Keratinocyte (primary cell): ENCODE measurements at regions not wholly inside any gene's neighbourhood (a gene's known extent, or its start where the extent isn't known, plus 50 kb on each side); places are given as distances from the start of the nearest gene placed in this dataset.

ENCODE experiments used
- DNase-seq: peaks from one replicate; pipeline ENCODE4 v3.0.0-alpha.2; 2011; ENCODE audit warnings: low read depth, missing footprints, low spot score
- FAIRE-seq: peaks from 2 replicates; lab custom pipeline; 2011; peaks lifted over from hg19 to GRCh38; lab: Jason Lieb, UNC
- H2AFZ ChIP-seq: 2 replicates; pipeline ENCODE4 v1.6.0; 2012; ENCODE audit warnings: low read length, control low read depth, inconsistent platforms; ENCODE audit not compliant: control insufficient read depth
- H3K27ac ChIP-seq: 2 replicates; pipeline ENCODE4 v1.5.1; 2011; ENCODE audit warnings: low read length; ENCODE audit not compliant: control insufficient read depth, insufficient read depth
- H3K27me3 ChIP-seq: 3 replicates; pipeline ENCODE4 v1.6.0; 2011; ENCODE audit warnings: low read length; ENCODE audit not compliant: control insufficient read depth, insufficient read depth; ENCODE audit errors: extremely low read depth
- H3K36me3 ChIP-seq, 2 experiments: 2 replicates in 1 of 2; 3 replicates in 1 of 2; pipeline ENCODE4 v1.5.1; 2011; ENCODE audit warnings: low read length in 2 of 2, mild to moderate bottlenecking in 1 of 2; ENCODE audit not compliant: control insufficient read depth in 2 of 2, insufficient read depth in 2 of 2; ENCODE audit errors: extremely low read depth in 1 of 2
- H3K4me1 ChIP-seq: 3 replicates; pipeline ENCODE4 v1.5.1; 2011; ENCODE audit warnings: low read length; ENCODE audit not compliant: control insufficient read depth, insufficient read depth; ENCODE audit errors: extremely low read depth
- H3K4me2 ChIP-seq: 3 replicates; pipeline ENCODE4 v1.6.0; 2011; ENCODE audit warnings: low read depth, low read length; ENCODE audit not compliant: control insufficient read depth, insufficient read depth; ENCODE audit errors: extremely low read depth
- H3K4me3 ChIP-seq, 3 experiments: fragments of 200-600 bp in 1 of 3; sonication (generic) in 1 of 3; 2 replicates in 2 of 3; 3 replicates in 1 of 3; pipeline ENCODE4 v1.5.1; 2011 to 2016; ENCODE audit warnings: low read length in 3 of 3, mild to moderate bottlenecking in 3 of 3, control low read depth in 2 of 3, inconsistent platforms in 1 of 3, low read depth in 1 of 3, mixed read lengths in 1 of 3, mixed run types in 1 of 3, moderate library complexity in 1 of 3; ENCODE audit not compliant: control insufficient read depth in 2 of 3, insufficient read depth in 2 of 3; ENCODE audit errors: extremely low read depth in 1 of 3
- H3K79me2 ChIP-seq: 2 replicates; pipeline ENCODE4 v1.6.0; 2012; ENCODE audit warnings: low read length; ENCODE audit not compliant: control insufficient read depth, insufficient read depth
- H3K9ac ChIP-seq: 3 replicates; pipeline ENCODE4 v1.6.0; 2011; ENCODE audit warnings: low read length; ENCODE audit not compliant: control insufficient read depth, insufficient read depth; ENCODE audit errors: extremely low read depth
- H3K9me1 ChIP-seq: 3 replicates; pipeline ENCODE4 v1.6.0; 2011; ENCODE audit warnings: low read length; ENCODE audit not compliant: control insufficient read depth, insufficient read depth; ENCODE audit errors: extremely low read depth
- H3K9me3 ChIP-seq: 2 replicates; pipeline ENCODE4 v1.5.1; 2012; ENCODE audit warnings: low read depth, low read length; ENCODE audit not compliant: control insufficient read depth
- H4K20me1 ChIP-seq: 3 replicates; pipeline ENCODE4 v1.6.0; 2011; ENCODE audit warnings: low read length; ENCODE audit not compliant: control insufficient read depth, insufficient read depth; ENCODE audit errors: extremely low read depth
- CTCF ChIP-seq, 3 experiments: IDR thresholded peaks in 1 of 3; conservative IDR thresholded peaks in 1 of 3; optimal IDR thresholded peaks in 1 of 3; 2 replicates in 2 of 3; 3 replicates in 1 of 3; pipeline versions ENCODE3 to v1.5.1; 2011; ENCODE audit warnings: low read length in 3 of 3, mild to moderate bottlenecking in 3 of 3, moderate library complexity in 2 of 3, control low read depth in 1 of 3, inconsistent platforms in 1 of 3; ENCODE audit not compliant: insufficient read depth in 2 of 3; ENCODE audit errors: extremely low read depth in 1 of 3
- EZH2 ChIP-seq: IDR thresholded peaks from one replicate; pipeline ENCODE4 v1.6.1; 2012; ENCODE audit warnings: inconsistent platforms, mild to moderate bottlenecking, low read length, moderate library complexity
- dilution Hi-C: fragments of 300-500 bp; cut with MboI; formaldehyde crosslinking; loops from one replicate; pipeline ENCODE4 v1.7.0; 2020; ENCODE audit warnings: low sequenced_read_pairs; ENCODE audit not compliant: extremely low pct_ligation_motif_present

- Histone ChIP-seq H3K9me3 (no peaks in the 10 kb centered on the region), H3K9ac (no peak overlapping the region), H3K4me1 (peaks cover 3% of the 10 kb centered on the region), H3K36me3 (no peaks in the 10 kb centered on the region), H2AFZ (no peak overlapping the region), H3K4me2 (no peak overlapping the region), H3K27ac (no peak overlapping the region), H3K4me3 (no peak overlapping the region), H4K20me1 (no peaks in the 10 kb centered on the region), H3K27me3 (no peaks in the 10 kb centered on the region), H3K79me2 (no peaks in the 10 kb centered on the region), H3K9me1 (no peaks in the 10 kb centered on the region)
- TF ChIP-seq CTCF (optimal IDR thresholded peaks at IDR 0.05 in 1 of 3, IDR thresholded peaks at IDR 0.05 in 1 of 3, conservative IDR thresholded peaks at IDR 0.05 in 1 of 3; ENCODE audit: extremely low read depth in 1 of 3, insufficient read depth in 2 of 3, low read length in 3 of 3) (no peak), EZH2 (no peak)
- DNase-seq = no peak
- dilution Hi-C loops = no loop called here
- no peak for FAIRE-seq
Observed at GRCh38 chr6:130672153-130672552, 155.1 kb upstream of the SMLR1 start.

DNA sequence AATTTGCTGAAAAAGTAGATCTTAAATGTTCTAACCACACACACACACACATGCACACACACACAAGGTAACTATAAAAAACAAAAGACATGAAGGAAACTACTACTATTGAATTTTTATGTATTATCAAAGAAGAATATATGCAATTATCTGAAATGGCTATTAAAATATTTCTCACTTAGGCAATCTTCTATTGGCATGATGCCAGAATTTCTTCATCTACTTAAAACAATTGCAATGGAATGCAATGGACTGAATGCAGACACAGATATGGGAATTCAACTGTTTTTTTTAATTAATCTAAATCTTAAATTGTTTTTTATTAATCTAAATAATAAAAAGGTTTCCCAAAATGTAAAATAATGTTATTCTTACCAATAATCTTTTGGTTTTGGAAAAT, 152.6 kb upstream of the SMLR1 start:
- Histone ChIP-seq H3K36me3 (no peaks in the 10 kb centered on the region), H3K27me3 (no peaks in the 10 kb centered on the region), H3K4me2 (no peak overlapping the region), H3K9me3 (peaks cover 3% of the 10 kb centered on the region), H4K20me1 (no peaks in the 10 kb centered on the region), H2AFZ (no peak overlapping the region), H3K4me1 (peaks cover 8% of the 10 kb centered on the region), H3K9me1 (no peaks in the 10 kb centered on the region), H3K27ac (no peak overlapping the region), H3K4me3 (no peak overlapping the region), H3K9ac (no peak overlapping the region), H3K79me2 (no peaks in the 10 kb centered on the region)
- DNase-seq = no peak
- FAIRE-seq = no peak
- TF ChIP-seq CTCF (optimal IDR thresholded peaks at IDR 0.05 in 1 of 3, IDR thresholded peaks at IDR 0.05 in 1 of 3, conservative IDR thresholded peaks at IDR 0.05 in 1 of 3; ENCODE audit: extremely low read depth in 1 of 3, insufficient read depth in 2 of 3, low read length in 3 of 3) (no peak), EZH2 (no peak)
- dilution Hi-C loops = no loop called here
